Fibroblast of lung (primary cell): ENCODE measurements at regions not wholly inside any gene's neighbourhood (a gene's known extent, or its start where the extent isn't known, plus 50 kb on each side); places are given as distances from the start of the nearest gene placed in this dataset.
A peak's percentile ranks its signal among the peaks of the same experiment; 100 is the strongest.

ENCODE experiments used
- DNase-seq, 2 donors: peaks; one replicate each; pipeline versions ENCODE4 v3.0.0 to v3.0.0-alpha.2; 2010; ENCODE audit warnings: low read depth in 2 of 2
- H2AFZ ChIP-seq: 2 replicates; pipeline ENCODE4 v1.5.1; 2012; ENCODE audit warnings: low read length, control low read depth, inconsistent platforms
- H3K27ac ChIP-seq: 2 replicates; pipeline ENCODE4 v1.5.1; 2011; ENCODE audit warnings: low read length, control low read depth; ENCODE audit not compliant: insufficient read depth
- H3K27me3 ChIP-seq: 2 replicates; pipeline ENCODE4 v1.5.1; 2011; ENCODE audit warnings: mild to moderate bottlenecking, low read length; ENCODE audit not compliant: control insufficient read depth, insufficient read depth
- H3K36me3 ChIP-seq: 2 replicates; pipeline ENCODE4 v1.5.1; 2011; ENCODE audit warnings: low read length; ENCODE audit not compliant: control insufficient read depth, insufficient read depth
- H3K4me1 ChIP-seq: 2 replicates; pipeline ENCODE4 v1.5.1; 2011; ENCODE audit warnings: low read length; ENCODE audit not compliant: control insufficient read depth, insufficient read depth; ENCODE audit errors: extremely low read depth
- H3K4me2 ChIP-seq: 2 replicates; pipeline ENCODE4 v1.5.1; 2011; ENCODE audit warnings: low read length, control low read depth; ENCODE audit not compliant: insufficient read depth; ENCODE audit errors: extremely low read depth
- H3K4me3 ChIP-seq, 4 experiments: fragments of 200-600 bp in 1 of 4; sonication (generic) in 1 of 4; replicated peaks in 1 of 4; 2 replicates each; pipeline ENCODE4 v1.5.1; 2011 to 2016; ENCODE audit warnings: low read length in 4 of 4, low read depth in 3 of 4, mild to moderate bottlenecking in 3 of 4, control low read depth in 2 of 4, inconsistent platforms in 1 of 4, mixed read lengths in 1 of 4; ENCODE audit not compliant: insufficient read depth in 1 of 4; ENCODE audit errors: control extremely low read depth in 1 of 4
- H3K79me2 ChIP-seq: 2 replicates; pipeline ENCODE4 v1.5.1; 2012; ENCODE audit warnings: mild to moderate bottlenecking, low read length, inconsistent platforms; ENCODE audit not compliant: control insufficient read depth, insufficient read depth
- H3K9ac ChIP-seq: 2 replicates; pipeline ENCODE4 v1.5.1; 2011; ENCODE audit warnings: mild to moderate bottlenecking, low read length, control low read depth; ENCODE audit not compliant: insufficient read depth
- H3K9me3 ChIP-seq: 2 replicates; pipeline ENCODE4 v1.5.1; 2012; ENCODE audit warnings: low read depth, low read length; ENCODE audit not compliant: control insufficient read depth, insufficient read depth
- H4K20me1 ChIP-seq: 2 replicates; pipeline ENCODE4 v1.5.1; 2011; ENCODE audit warnings: low read length; ENCODE audit not compliant: control insufficient read depth, insufficient read depth; ENCODE audit errors: extremely low read depth
- EZH2 ChIP-seq: IDR thresholded peaks from 2 replicates; pipeline ENCODE4 v1.5.1; 2012; ENCODE audit warnings: low read length, control low read depth, mild to moderate bottlenecking; ENCODE audit errors: missing control alignments
- TF ChIP-seq, protein P1 (sequence below), 2 donors: IDR thresholded peaks in 1 of 2; conservative IDR thresholded peaks in 1 of 2; 1 replicate in 1 of 2; 2 replicates in 1 of 2; pipeline ENCODE4 v1.5.1; 2011 to 2012; ENCODE audit warnings: low read length in 2 of 2, control low read depth in 1 of 2, inconsistent platforms in 1 of 2, low read depth in 1 of 2, mild to moderate bottlenecking in 1 of 2

- Histone ChIP-seq H3K27me3 (peaks cover 20% of the 10 kb centered on the region), H3K79me2 (no peaks in the 10 kb centered on the region), H3K9me3 (no peaks in the 10 kb centered on the region), H2AFZ (no peak overlapping the region), H3K4me3 (no peak overlapping the region), H3K4me2 (no peak overlapping the region), H4K20me1 (no peaks in the 10 kb centered on the region), H3K9ac (no peak overlapping the region), H3K27ac (no peak overlapping the region), H3K4me1 (no peaks in the 10 kb centered on the region), H3K36me3 (no peaks in the 10 kb centered on the region)
- no peak for DNase-seq
- TF ChIP-seq EZH2: no peak
- TF ChIP-seq, protein P1, sequence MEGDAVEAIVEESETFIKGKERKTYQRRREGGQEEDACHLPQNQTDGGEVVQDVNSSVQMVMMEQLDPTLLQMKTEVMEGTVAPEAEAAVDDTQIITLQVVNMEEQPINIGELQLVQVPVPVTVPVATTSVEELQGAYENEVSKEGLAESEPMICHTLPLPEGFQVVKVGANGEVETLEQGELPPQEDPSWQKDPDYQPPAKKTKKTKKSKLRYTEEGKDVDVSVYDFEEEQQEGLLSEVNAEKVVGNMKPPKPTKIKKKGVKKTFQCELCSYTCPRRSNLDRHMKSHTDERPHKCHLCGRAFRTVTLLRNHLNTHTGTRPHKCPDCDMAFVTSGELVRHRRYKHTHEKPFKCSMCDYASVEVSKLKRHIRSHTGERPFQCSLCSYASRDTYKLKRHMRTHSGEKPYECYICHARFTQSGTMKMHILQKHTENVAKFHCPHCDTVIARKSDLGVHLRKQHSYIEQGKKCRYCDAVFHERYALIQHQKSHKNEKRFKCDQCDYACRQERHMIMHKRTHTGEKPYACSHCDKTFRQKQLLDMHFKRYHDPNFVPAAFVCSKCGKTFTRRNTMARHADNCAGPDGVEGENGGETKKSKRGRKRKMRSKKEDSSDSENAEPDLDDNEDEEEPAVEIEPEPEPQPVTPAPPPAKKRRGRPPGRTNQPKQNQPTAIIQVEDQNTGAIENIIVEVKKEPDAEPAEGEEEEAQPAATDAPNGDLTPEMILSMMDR (conservative IDR thresholded peaks at IDR 0.05 in 1 of 2, IDR thresholded peaks at IDR 0.05 in 1 of 2; ENCODE audit: low read depth in 1 of 2, low read length in 2 of 2): no peak
Observed at GRCh38 chr3:194204042-194204987, 68.4 kb downstream of the HES1 start.

DNA sequence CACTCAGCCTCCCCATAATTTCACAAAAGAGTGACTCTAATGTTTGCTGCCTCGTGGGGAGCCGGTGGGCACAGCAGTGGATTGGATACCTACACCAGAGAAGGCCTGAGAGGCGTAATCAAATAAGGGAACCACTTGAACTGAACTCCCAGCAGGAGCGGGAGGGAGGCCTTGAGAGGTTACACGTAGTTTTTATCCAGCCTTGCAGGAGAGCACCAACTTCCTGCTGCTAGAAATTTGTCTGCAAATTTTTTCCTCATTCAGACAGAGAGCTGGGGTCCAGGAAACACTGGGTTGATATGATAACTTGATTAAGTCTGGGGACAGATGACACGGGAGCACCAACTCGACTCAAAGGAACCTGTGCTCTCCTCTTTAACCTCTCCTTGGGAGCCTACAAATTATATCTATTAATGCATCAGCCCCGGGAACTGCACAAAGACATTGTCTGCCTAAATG is 69.8 kb downstream of the HES1 start:
- no peaks in the 10 kb centered on the region for H3K79me2 ChIP-seq
- H3K4me1 ChIP-seq: no peaks in the 10 kb centered on the region
- no peaks in the 10 kb centered on the region for H3K36me3 ChIP-seq
- no peaks in the 10 kb centered on the region for H3K9me3 ChIP-seq
- H2AFZ ChIP-seq: no peak overlapping the region
- H3K27ac ChIP-seq: no peak overlapping the region
- no peaks in the 10 kb centered on the region for H4K20me1 ChIP-seq
- peak in 1 of 2 donors; percentile 33 for DNase-seq
- no peak overlapping the region for H3K4me2 ChIP-seq
- no peak overlapping the region for H3K4me3 ChIP-seq
- H3K27me3 ChIP-seq: peaks cover 16% of the 10 kb centered on the region
- H3K9ac ChIP-seq: no peak overlapping the region
- TF ChIP-seq, protein P1 (conservative IDR thresholded peaks at IDR 0.05 in 1 of 2, IDR thresholded peaks at IDR 0.05 in 1 of 2; ENCODE audit: low read depth in 1 of 2, low read length in 2 of 2): no peak
- no peak for TF ChIP-seq EZH2

- Histone ChIP-seq H3K27ac (no peak overlapping the region), H3K9ac (no peak overlapping the region), H3K36me3 (no peaks in the 10 kb centered on the region), H3K79me2 (no peaks in the 10 kb centered on the region), H2AFZ (no peak overlapping the region), H3K4me1 (no peaks in the 10 kb centered on the region), H3K9me3 (no peaks in the 10 kb centered on the region), H3K4me2 (no peak overlapping the region), H3K27me3 (peaks cover 12% of the 10 kb centered on the region), H3K4me3 (no peak overlapping the region), H4K20me1 (no peaks in the 10 kb centered on the region)
- TF ChIP-seq EZH2: no peak
- TF ChIP-seq, protein P1 (conservative IDR thresholded peaks at IDR 0.05 in 1 of 2, IDR thresholded peaks at IDR 0.05 in 1 of 2; ENCODE audit: low read depth in 1 of 2, low read length in 2 of 2): no peak
- peak; percentile 52 to 78 for DNase-seq
Observed at GRCh38 chr3:194206320-194206719, 70.4 kb downstream of the HES1 start.
